DMS153 treated with DMSO at 0.1 percent for 48 hours (cell line): ENCODE measurements at regions not wholly inside any gene's neighbourhood (a gene's known extent, or its start where the extent isn't known, plus 50 kb on each side); places are given as distances from the start of the nearest gene placed in this dataset.

ENCODE experiments used
- DNase-seq: peaks from one replicate; lab custom pipeline; 2025; ENCODE audit not compliant: unreplicated experiment; lab: John Stamatoyannopoulos, UW

- DNase-seq, result no peak
Measured at GRCh38 chr2:15874321-15874720, 66.0 kb upstream of the MYCN start.

- no peak for DNase-seq
Measured at GRCh38 chr2:15874854-15875804, 65.2 kb upstream of the MYCN start.

GRCh38 chr2:15875969-15876705 lies 64.2 kb upstream of the MYCN start:
- DNase-seq, result no peak

GRCh38 chr2:15880226-15881119 lies 59.9 kb upstream of the MYCN start:
- DNase-seq, result no peak

- no peak for DNase-seq
Measured at GRCh38 chr2:15881120-15881433, 59.3 kb upstream of the MYCN start.

- no peak for DNase-seq
Measured at GRCh38 chr2:15881676-15882075, 58.7 kb upstream of the MYCN start.

- no peak for DNase-seq
Measured at GRCh38 chr2:15882761-15883497, 57.4 kb upstream of the MYCN start.

GRCh38 chr2:15883684-15884083 lies 56.7 kb upstream of the MYCN start:
- DNase-seq, result no peak

GRCh38 chr2:15884790-15885189 lies 55.6 kb upstream of the MYCN start:
- no peak for DNase-seq

- no peak for DNase-seq
Measured at GRCh38 chr2:15886231-15886630, 54.1 kb upstream of the MYCN start.

GRCh38 chr2:15889442-15890123 lies 50.8 kb upstream of the MYCN start:
- DNase-seq, result no peak

- DNase-seq, result no peak
Measured at GRCh38 chr2:15890124-15890754, 50.1 kb upstream of the MYCN start.
